Right lobe of liver (tissue), 6 donors: ENCODE measurements at regions not wholly inside any gene's neighbourhood (a gene's known extent, or its start where the extent isn't known, plus 50 kb on each side); places are given as distances from the start of the nearest gene placed in this dataset.

Source experiments
- ATAC-seq, 4 donors: fragments of 200-7000 bp; cut with Tn5 transposase; one replicate each; pipeline ENCODE4 v1.9.1; 2020; ENCODE audit warnings: mild to moderate bottlenecking in 4 of 4, moderate library complexity in 4 of 4
- DNase-seq, 3 donors: peaks; one replicate each; pipeline ENCODE4 v3.0.0-alpha.2; 2020
- H3K27ac ChIP-seq, 3 donors: fragments of 200-600 bp; one replicate each; pipeline ENCODE4 v1.8.0; 2022
- H3K27me3 ChIP-seq, 2 donors: fragments of 200-600 bp; one replicate each; pipeline ENCODE4 v1.8.0; 2022
- H3K36me3 ChIP-seq, 4 donors: fragments of 200-600 bp; sonication (generic) in 1 of 4; one replicate each; pipeline versions ENCODE4 v1.5.1 to v1.8.0; 2017 to 2022; ENCODE audit warnings: control low read depth in 1 of 4
- H3K4me1 ChIP-seq, 4 donors: fragments of 200-600 bp; sonication (generic) in 1 of 4; one replicate each; pipeline versions ENCODE4 v1.5.1 to v1.8.0; 2017 to 2022; ENCODE audit warnings: control low read depth in 1 of 4
- H3K4me3 ChIP-seq, 3 donors: fragments of 200-600 bp; one replicate each; pipeline ENCODE4 v1.8.0; 2022
- H3K9me3 ChIP-seq, 4 donors: fragments of 200-600 bp; sonication (generic) in 1 of 4; one replicate each; pipeline versions ENCODE4 v1.5.1 to v1.8.0; 2017 to 2022; ENCODE audit warnings: control low read depth in 1 of 4
- POLR2A ChIP-seq: fragments of 450-650 bp; IDR thresholded peaks from one replicate; pipeline ENCODE4 v1.6.1; 2017; ENCODE audit warnings: antibody characterized with exemption, mild to moderate bottlenecking
- WGBS: methylation state at CpG from one replicate; pipeline ENCODE4 v1.1.6; 2018; ENCODE audit warnings: low coverage, low lambda C conversion rate; ENCODE audit not compliant: insufficient coverage; ENCODE audit errors: missing lambda C conversion rate; 5-methylcytosine and 5-hydroxymethylcytosine counted together
- intact Hi-C, 2 donors: fragments of 100-400 bp; cut with DNase I; formaldehyde crosslinking; loops; one replicate each; pipeline versions ENCODE4 v1.11.2 to v1.14.1; 2022
- TF ChIP-seq, protein P1 (sequence below), 4 donors: fragments of 200-600 bp in 3 of 4; fragments of 450-650 bp in 1 of 4; IDR thresholded peaks; one replicate each; pipeline versions ENCODE4 v1.5.1 to v1.8.0; 2016 to 2022; ENCODE audit warnings: antibody characterized with exemption in 4 of 4, mild to moderate bottlenecking in 2 of 4
- donor health status: DM: no; HTN: yes; CAD: no.
- donor health status: DM: no; HTN: no; CAD: no.
- donor health status: DM: no; HTN: no; CAD: no.
- donor health status: DM: no; HTN: yes; CAD: no.
- donor health status: DM: no; HTN: yes; CAD: no.

DNA sequence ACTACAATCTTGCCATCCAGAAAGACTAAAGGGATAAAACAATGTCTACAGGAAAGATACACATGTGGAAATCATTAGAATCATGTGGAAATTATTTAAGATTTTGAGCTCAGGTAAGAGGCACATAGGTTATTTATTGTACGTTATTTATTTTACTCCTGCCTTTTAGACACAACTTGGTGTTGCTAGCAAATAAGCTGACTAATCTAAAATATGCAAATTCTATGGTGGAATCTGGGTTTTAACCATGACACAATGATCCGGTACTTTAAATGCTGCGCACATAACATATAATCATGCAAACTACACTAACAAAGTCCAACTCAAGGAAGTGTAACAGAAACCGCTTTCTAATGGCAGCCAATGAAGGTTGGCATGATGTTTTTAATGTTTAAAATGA lies 112.5 kb downstream of the IFI44 start:
- ATAC-seq = no peak
- DNase-seq = no peak
- Histone ChIP-seq H3K27ac (no peak overlapping the region), H3K4me1 (no peaks in the 10 kb centered on the region), H3K9me3 (no peaks in the 10 kb centered on the region), H3K27me3 (no peaks in the 10 kb centered on the region), H3K36me3 (no peaks in the 10 kb centered on the region), H3K4me3 (no peak overlapping the region)
- intact Hi-C loops = no loop called here
- TF ChIP-seq POLR2A = no peak
- TF ChIP-seq, protein P1, sequence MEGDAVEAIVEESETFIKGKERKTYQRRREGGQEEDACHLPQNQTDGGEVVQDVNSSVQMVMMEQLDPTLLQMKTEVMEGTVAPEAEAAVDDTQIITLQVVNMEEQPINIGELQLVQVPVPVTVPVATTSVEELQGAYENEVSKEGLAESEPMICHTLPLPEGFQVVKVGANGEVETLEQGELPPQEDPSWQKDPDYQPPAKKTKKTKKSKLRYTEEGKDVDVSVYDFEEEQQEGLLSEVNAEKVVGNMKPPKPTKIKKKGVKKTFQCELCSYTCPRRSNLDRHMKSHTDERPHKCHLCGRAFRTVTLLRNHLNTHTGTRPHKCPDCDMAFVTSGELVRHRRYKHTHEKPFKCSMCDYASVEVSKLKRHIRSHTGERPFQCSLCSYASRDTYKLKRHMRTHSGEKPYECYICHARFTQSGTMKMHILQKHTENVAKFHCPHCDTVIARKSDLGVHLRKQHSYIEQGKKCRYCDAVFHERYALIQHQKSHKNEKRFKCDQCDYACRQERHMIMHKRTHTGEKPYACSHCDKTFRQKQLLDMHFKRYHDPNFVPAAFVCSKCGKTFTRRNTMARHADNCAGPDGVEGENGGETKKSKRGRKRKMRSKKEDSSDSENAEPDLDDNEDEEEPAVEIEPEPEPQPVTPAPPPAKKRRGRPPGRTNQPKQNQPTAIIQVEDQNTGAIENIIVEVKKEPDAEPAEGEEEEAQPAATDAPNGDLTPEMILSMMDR (IDR thresholded peaks at IDR 0.05) = no peak
- 71% methylated on average over 4 of the region's 4 CpGs for WGBS

- no peak for DNase-seq
- TF ChIP-seq, protein P1 (IDR thresholded peaks at IDR 0.05) = no peak
- Histone ChIP-seq H3K27ac (no peak overlapping the region), H3K36me3 (no peaks in the 10 kb centered on the region), H3K9me3 (no peaks in the 10 kb centered on the region), H3K27me3 (no peaks in the 10 kb centered on the region), H3K4me3 (no peak overlapping the region), H3K4me1 (no peaks in the 10 kb centered on the region)
- no peak for ATAC-seq
- 74% methylated on average over 3 of the region's 3 CpGs for WGBS
- intact Hi-C loops = no loop called here
Observed at GRCh38 chr1:78765489-78765888, 115.9 kb downstream of the IFI44 start.

- Histone ChIP-seq H3K9me3 (no peaks in the 10 kb centered on the region), H3K4me1 (no peaks in the 10 kb centered on the region), H3K27ac (no peak overlapping the region), H3K27me3 (no peaks in the 10 kb centered on the region), H3K4me3 (no peak overlapping the region), H3K36me3 (no peaks in the 10 kb centered on the region)
- DNase-seq (no peak), ATAC-seq (no peak)
- intact Hi-C loops = no loop called here
- TF ChIP-seq, protein P1 (IDR thresholded peaks at IDR 0.05) = no peak
- no peak for TF ChIP-seq POLR2A
- 33% methylated on average over 2 of the region's 2 CpGs for WGBS
Observed at GRCh38 chr1:78779831-78780230, 130.2 kb downstream of the IFI44 start.

GRCh38 chr1:78787544-78787943 lies 137.9 kb downstream of the IFI44 start:
- Histone ChIP-seq H3K36me3 (no peaks in the 10 kb centered on the region), H3K4me3 (no peak overlapping the region), H3K27me3 (no peaks in the 10 kb centered on the region), H3K9me3 (no peaks in the 10 kb centered on the region), H3K27ac (no peak overlapping the region), H3K4me1 (no peaks in the 10 kb centered on the region)
- WGBS = 16% methylated on average over 2 of the region's 2 CpGs
- ATAC-seq (no peak), DNase-seq (no peak)
- intact Hi-C loops = no loop called here
- no peak for TF ChIP-seq POLR2A
- TF ChIP-seq, protein P1 (IDR thresholded peaks at IDR 0.05) = no peak

DNA sequence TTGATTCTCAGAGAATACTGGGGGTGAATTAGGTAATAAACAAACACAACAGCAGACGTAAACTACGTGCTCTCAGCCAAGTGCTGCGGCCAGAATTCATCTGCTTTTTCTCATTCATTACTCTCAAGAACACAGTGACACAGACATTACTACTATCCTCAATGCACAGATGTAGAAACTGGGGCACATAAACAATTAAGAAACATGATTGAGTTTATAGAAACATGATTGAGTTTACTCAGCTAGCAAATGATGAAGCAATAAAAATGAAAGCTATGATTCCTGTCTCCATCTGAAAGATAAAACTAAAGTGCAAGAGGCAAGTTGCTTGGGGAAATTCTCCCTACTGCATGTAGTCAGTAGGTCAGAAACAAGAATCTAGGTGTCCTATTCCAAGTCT lies 140.5 kb downstream of the IFI44 start:
- DNase-seq (no peak), ATAC-seq (no peak)
- intact Hi-C loops = no loop called here
- H3K4me3 ChIP-seq = no peak overlapping the region
- no peaks in the 10 kb centered on the region for H3K9me3 ChIP-seq
- no peaks in the 10 kb centered on the region for H3K27me3 ChIP-seq
- H3K36me3 ChIP-seq = no peaks in the 10 kb centered on the region
- WGBS = 23% methylated on average over 3 of the region's 3 CpGs
- H3K4me1 ChIP-seq = no peaks in the 10 kb centered on the region
- TF ChIP-seq, protein P1 (IDR thresholded peaks at IDR 0.05) = no peak
- no peak for TF ChIP-seq POLR2A
- no peak overlapping the region for H3K27ac ChIP-seq
